Keratinocyte (primary cell): ENCODE measurements at regions not wholly inside any gene's neighbourhood (a gene's known extent, or its start where the extent isn't known, plus 50 kb on each side); places are given as distances from the start of the nearest gene placed in this dataset.

ENCODE experiments used
- DNase-seq: peaks from one replicate; pipeline ENCODE4 v3.0.0-alpha.2; 2011; ENCODE audit warnings: low read depth, missing footprints, low spot score
- FAIRE-seq: peaks from 2 replicates; lab custom pipeline; 2011; peaks lifted over from hg19 to GRCh38; lab: Jason Lieb, UNC
- H2AFZ ChIP-seq: 2 replicates; pipeline ENCODE4 v1.6.0; 2012; ENCODE audit warnings: low read length, control low read depth, inconsistent platforms; ENCODE audit not compliant: control insufficient read depth
- H3K27ac ChIP-seq: 2 replicates; pipeline ENCODE4 v1.5.1; 2011; ENCODE audit warnings: low read length; ENCODE audit not compliant: control insufficient read depth, insufficient read depth
- H3K27me3 ChIP-seq: 3 replicates; pipeline ENCODE4 v1.6.0; 2011; ENCODE audit warnings: low read length; ENCODE audit not compliant: control insufficient read depth, insufficient read depth; ENCODE audit errors: extremely low read depth
- H3K36me3 ChIP-seq, 2 experiments: 2 replicates in 1 of 2; 3 replicates in 1 of 2; pipeline ENCODE4 v1.5.1; 2011; ENCODE audit warnings: low read length in 2 of 2, mild to moderate bottlenecking in 1 of 2; ENCODE audit not compliant: control insufficient read depth in 2 of 2, insufficient read depth in 2 of 2; ENCODE audit errors: extremely low read depth in 1 of 2
- H3K4me1 ChIP-seq: 3 replicates; pipeline ENCODE4 v1.5.1; 2011; ENCODE audit warnings: low read length; ENCODE audit not compliant: control insufficient read depth, insufficient read depth; ENCODE audit errors: extremely low read depth
- H3K4me2 ChIP-seq: 3 replicates; pipeline ENCODE4 v1.6.0; 2011; ENCODE audit warnings: low read depth, low read length; ENCODE audit not compliant: control insufficient read depth, insufficient read depth; ENCODE audit errors: extremely low read depth
- H3K4me3 ChIP-seq, 3 experiments: fragments of 200-600 bp in 1 of 3; sonication (generic) in 1 of 3; 2 replicates in 2 of 3; 3 replicates in 1 of 3; pipeline ENCODE4 v1.5.1; 2011 to 2016; ENCODE audit warnings: low read length in 3 of 3, mild to moderate bottlenecking in 3 of 3, control low read depth in 2 of 3, inconsistent platforms in 1 of 3, low read depth in 1 of 3, mixed read lengths in 1 of 3, mixed run types in 1 of 3, moderate library complexity in 1 of 3; ENCODE audit not compliant: control insufficient read depth in 2 of 3, insufficient read depth in 2 of 3; ENCODE audit errors: extremely low read depth in 1 of 3
- H3K79me2 ChIP-seq: 2 replicates; pipeline ENCODE4 v1.6.0; 2012; ENCODE audit warnings: low read length; ENCODE audit not compliant: control insufficient read depth, insufficient read depth
- H3K9ac ChIP-seq: 3 replicates; pipeline ENCODE4 v1.6.0; 2011; ENCODE audit warnings: low read length; ENCODE audit not compliant: control insufficient read depth, insufficient read depth; ENCODE audit errors: extremely low read depth
- H3K9me1 ChIP-seq: 3 replicates; pipeline ENCODE4 v1.6.0; 2011; ENCODE audit warnings: low read length; ENCODE audit not compliant: control insufficient read depth, insufficient read depth; ENCODE audit errors: extremely low read depth
- H3K9me3 ChIP-seq: 2 replicates; pipeline ENCODE4 v1.5.1; 2012; ENCODE audit warnings: low read depth, low read length; ENCODE audit not compliant: control insufficient read depth
- H4K20me1 ChIP-seq: 3 replicates; pipeline ENCODE4 v1.6.0; 2011; ENCODE audit warnings: low read length; ENCODE audit not compliant: control insufficient read depth, insufficient read depth; ENCODE audit errors: extremely low read depth
- EZH2 ChIP-seq: IDR thresholded peaks from one replicate; pipeline ENCODE4 v1.6.1; 2012; ENCODE audit warnings: inconsistent platforms, mild to moderate bottlenecking, low read length, moderate library complexity
- dilution Hi-C: fragments of 300-500 bp; cut with MboI; formaldehyde crosslinking; loops from one replicate; pipeline ENCODE4 v1.7.0; 2020; ENCODE audit warnings: low sequenced_read_pairs; ENCODE audit not compliant: extremely low pct_ligation_motif_present
- TF ChIP-seq, protein P1 (sequence below), 3 experiments: IDR thresholded peaks in 1 of 3; conservative IDR thresholded peaks in 1 of 3; optimal IDR thresholded peaks in 1 of 3; 2 replicates in 2 of 3; 3 replicates in 1 of 3; pipeline versions ENCODE3 to v1.5.1; 2011; ENCODE audit warnings: low read length in 3 of 3, mild to moderate bottlenecking in 3 of 3, moderate library complexity in 2 of 3, control low read depth in 1 of 3, inconsistent platforms in 1 of 3; ENCODE audit not compliant: insufficient read depth in 2 of 3; ENCODE audit errors: extremely low read depth in 1 of 3

DNA sequence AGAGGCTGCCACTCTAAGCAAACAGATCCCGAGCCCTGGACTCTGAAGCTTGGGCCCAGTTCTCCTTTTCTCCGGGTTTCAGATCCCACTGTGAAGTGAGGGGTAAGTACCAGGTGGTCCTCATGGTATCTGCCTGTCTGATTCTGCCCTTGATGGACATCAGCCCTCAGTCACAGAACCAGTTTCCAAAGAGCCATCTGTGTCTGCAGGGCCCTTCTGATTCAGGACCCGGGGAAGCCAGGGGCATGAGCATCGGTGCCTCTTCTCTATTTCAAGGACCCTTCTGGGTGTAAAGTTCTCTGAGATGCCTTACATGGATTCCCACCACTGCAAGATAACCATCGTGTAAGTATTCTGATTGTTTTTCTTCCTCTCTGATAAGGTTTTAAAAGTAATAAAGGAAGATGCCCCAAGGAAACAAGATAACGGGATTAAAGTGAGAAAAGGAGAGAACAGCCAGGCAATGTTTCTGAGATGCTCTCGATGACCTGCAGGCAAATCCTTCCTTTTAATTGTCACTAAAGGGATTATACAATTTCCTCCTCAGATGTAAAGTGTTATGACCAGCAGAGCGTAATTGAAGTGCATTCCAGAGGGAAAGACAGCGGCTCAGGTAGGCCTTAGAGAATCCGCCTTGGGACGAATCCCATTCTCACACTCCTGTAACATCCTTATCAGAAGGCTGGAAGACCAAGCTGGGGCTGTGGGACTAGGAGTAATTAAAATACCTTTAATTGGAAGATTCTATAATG, 924.3 kb downstream of the TBC1D22A start:
- FAIRE-seq (no peak), DNase-seq (no peak)
- Histone ChIP-seq H3K27ac (no peak overlapping the region), H3K4me1 (peaks cover 13% of the 10 kb centered on the region), H3K9me3 (no peaks in the 10 kb centered on the region), H3K9me1 (no peaks in the 10 kb centered on the region), H3K27me3 (no peaks in the 10 kb centered on the region), H2AFZ (no peak overlapping the region), H3K36me3 (peaks cover under 1 to 14% of the 10 kb centered on the region in 2 experiments), H3K4me2 (no peak overlapping the region), H4K20me1 (no peaks in the 10 kb centered on the region), H3K79me2 (no peaks in the 10 kb centered on the region), H3K9ac (no peak overlapping the region), H3K4me3 (no peak overlapping the region)
- TF ChIP-seq, protein P1, sequence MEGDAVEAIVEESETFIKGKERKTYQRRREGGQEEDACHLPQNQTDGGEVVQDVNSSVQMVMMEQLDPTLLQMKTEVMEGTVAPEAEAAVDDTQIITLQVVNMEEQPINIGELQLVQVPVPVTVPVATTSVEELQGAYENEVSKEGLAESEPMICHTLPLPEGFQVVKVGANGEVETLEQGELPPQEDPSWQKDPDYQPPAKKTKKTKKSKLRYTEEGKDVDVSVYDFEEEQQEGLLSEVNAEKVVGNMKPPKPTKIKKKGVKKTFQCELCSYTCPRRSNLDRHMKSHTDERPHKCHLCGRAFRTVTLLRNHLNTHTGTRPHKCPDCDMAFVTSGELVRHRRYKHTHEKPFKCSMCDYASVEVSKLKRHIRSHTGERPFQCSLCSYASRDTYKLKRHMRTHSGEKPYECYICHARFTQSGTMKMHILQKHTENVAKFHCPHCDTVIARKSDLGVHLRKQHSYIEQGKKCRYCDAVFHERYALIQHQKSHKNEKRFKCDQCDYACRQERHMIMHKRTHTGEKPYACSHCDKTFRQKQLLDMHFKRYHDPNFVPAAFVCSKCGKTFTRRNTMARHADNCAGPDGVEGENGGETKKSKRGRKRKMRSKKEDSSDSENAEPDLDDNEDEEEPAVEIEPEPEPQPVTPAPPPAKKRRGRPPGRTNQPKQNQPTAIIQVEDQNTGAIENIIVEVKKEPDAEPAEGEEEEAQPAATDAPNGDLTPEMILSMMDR (optimal IDR thresholded peaks at IDR 0.05 in 1 of 3, IDR thresholded peaks at IDR 0.05 in 1 of 3, conservative IDR thresholded peaks at IDR 0.05 in 1 of 3; ENCODE audit: extremely low read depth in 1 of 3, insufficient read depth in 2 of 3, low read length in 3 of 3): no peak
- no peak for TF ChIP-seq EZH2
- dilution Hi-C loops: no loop called here

DNA sequence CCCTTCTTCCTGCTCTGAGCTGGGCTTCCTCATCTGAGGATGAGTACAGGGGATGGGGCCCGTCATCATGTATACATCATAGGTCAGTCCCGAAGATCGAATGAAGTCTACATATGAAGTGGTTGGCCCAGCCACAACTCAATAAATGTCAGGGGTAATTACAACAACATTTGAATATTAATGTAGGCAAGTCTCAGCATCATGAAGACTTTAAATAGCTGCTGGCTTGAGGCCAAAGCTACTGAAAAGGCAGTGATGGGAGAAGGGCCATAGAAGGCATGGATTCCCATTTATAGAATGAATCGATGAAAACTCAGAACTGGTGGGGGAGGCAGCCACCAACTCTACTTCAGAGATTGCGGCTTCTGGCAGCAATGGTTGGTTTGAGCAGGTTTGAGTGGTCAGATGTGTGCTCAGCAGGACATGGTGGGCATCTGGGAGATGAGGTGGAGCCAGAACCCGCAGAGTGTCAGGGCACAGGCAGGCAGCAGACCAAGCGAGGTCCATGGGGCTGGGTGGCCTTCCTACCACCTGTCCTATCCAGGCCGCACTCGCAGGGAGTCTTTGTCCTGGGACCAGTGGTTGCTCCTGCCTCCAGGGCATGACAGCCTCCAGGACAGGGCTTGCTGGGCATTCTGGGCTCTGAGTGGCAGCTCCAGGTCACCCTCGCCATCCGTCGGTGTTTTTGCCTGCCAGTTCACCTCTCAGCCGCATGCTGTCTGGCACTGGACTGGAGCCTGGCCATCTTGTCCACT, 919.1 kb downstream of the TBC1D22A start:
- Histone ChIP-seq H3K36me3 (peaks cover 4 to 12% of the 10 kb centered on the region in 2 experiments), H3K9me3 (no peaks in the 10 kb centered on the region), H2AFZ (no peak overlapping the region), H3K4me1 (no peaks in the 10 kb centered on the region), H3K27ac (no peak overlapping the region), H3K9ac (no peak overlapping the region), H4K20me1 (no peaks in the 10 kb centered on the region), H3K4me2 (no peak overlapping the region), H3K9me1 (no peaks in the 10 kb centered on the region), H3K79me2 (no peaks in the 10 kb centered on the region), H3K27me3 (no peaks in the 10 kb centered on the region), H3K4me3 (no peak overlapping the region)
- TF ChIP-seq, protein P1 (optimal IDR thresholded peaks at IDR 0.05 in 1 of 3, IDR thresholded peaks at IDR 0.05 in 1 of 3, conservative IDR thresholded peaks at IDR 0.05 in 1 of 3; ENCODE audit: extremely low read depth in 1 of 3, insufficient read depth in 2 of 3, low read length in 3 of 3): no peak
- no peak for TF ChIP-seq EZH2
- dilution Hi-C loops: no loop called here
- FAIRE-seq: no peak
- no peak for DNase-seq
